GM12878 (cell line): ENCODE measurements at regions not wholly inside any gene's neighbourhood (a gene's known extent, or its start where the extent isn't known, plus 50 kb on each side); places are given as distances from the start of the nearest gene placed in this dataset.
A peak's percentile ranks its signal among the peaks of the same experiment; 100 is the strongest.

ENCODE experiments used
- ATAC-seq: fragments of 200-7000 bp; cut with Tn5 transposase; 3 replicates; pipeline ENCODE4 v1.9.1; 2020; ENCODE audit warnings: mild to moderate bottlenecking, moderate library complexity
- BruUV-seq: library from RNA; stranded (reverse); fragments of 400-500 nt; replicated peaks from 2 replicates; lab custom pipeline; 2021; lab: Mats Ljungman, UMichigan
- CTCF ChIA-PET: fragments of 300-600 bp; sonication (Branson Sonifier 250); formaldehyde crosslinking; extraction: SDS; loops from one replicate; lab custom pipeline; 2021; ENCODE audit warnings: inconsistent platforms; lab: Yijun Ruan, JAX
- POLR2A ChIA-PET: fragments of 350-600 bp; formaldehyde crosslinking; extraction: SDS; loops from one replicate; lab custom pipeline; 2021; ENCODE audit warnings: inconsistent platforms; lab: Charles Lee
- RAD21 ChIA-PET: fragments of 300-600 bp; sonication (Branson Sonifier 250); formaldehyde crosslinking; loops from one replicate; lab custom pipeline; 2023; ENCODE audit warnings: antibody characterized with exemption; ENCODE audit not compliant: unreplicated experiment; lab: Charles Lee
- SMC1A ChIA-PET: fragments of 300-600 bp; sonication (Branson Sonifier 250); formaldehyde crosslinking; loops from one replicate; lab custom pipeline; 2023; ENCODE audit not compliant: unreplicated experiment, uncharacterized antibody; lab: Charles Lee
- DNase-seq: peaks from one replicate; pipeline ENCODE4 v3.0.0-alpha.2; 2011; ENCODE audit warnings: low read depth, low spot score
- FAIRE-seq: peaks from 3 replicates; lab custom pipeline; 2011; peaks lifted over from hg19 to GRCh38; lab: Jason Lieb, UNC
- H2AFZ ChIP-seq: 2 replicates; pipeline ENCODE4 v1.6.0; 2011; ENCODE audit warnings: low read depth, low read length, control low read depth; ENCODE audit not compliant: control insufficient read depth
- H3K27ac ChIP-seq: 2 replicates; pipeline ENCODE4 v1.5.1; 2011; ENCODE audit warnings: control low read depth; ENCODE audit not compliant: control insufficient read depth, insufficient read depth
- H3K27me3 ChIP-seq, 2 experiments: replicated peaks in 1 of 2; 2 replicates each; pipeline versions ENCODE4 v1.6.0 to v1.6.1; 2011; ENCODE audit warnings: low read length in 1 of 2; ENCODE audit not compliant: control insufficient read depth in 2 of 2, insufficient read depth in 2 of 2
- H3K36me3 ChIP-seq, 2 experiments: 2 replicates each; pipeline ENCODE4 v1.5.1; 2011; ENCODE audit warnings: low read length in 1 of 2; ENCODE audit not compliant: control insufficient read depth in 2 of 2, insufficient read depth in 2 of 2
- H3K4me1 ChIP-seq: 2 replicates; pipeline ENCODE4 v1.6.1; 2011; ENCODE audit warnings: mild to moderate bottlenecking, low read length, moderate library complexity, mixed read lengths; ENCODE audit not compliant: control insufficient read depth, insufficient read depth
- H3K4me2 ChIP-seq: 2 replicates; pipeline ENCODE4 v1.6.0; 2011; ENCODE audit warnings: control low read depth; ENCODE audit not compliant: control insufficient read depth, insufficient read depth
- H3K4me3 ChIP-seq: fragments of 200-600 bp; sonication (generic); 2 replicates; pipeline ENCODE4 v1.5.1; 2016
- H3K79me2 ChIP-seq: 2 replicates; pipeline ENCODE4 v1.6.0; 2011; ENCODE audit warnings: low read length; ENCODE audit not compliant: control insufficient read depth, insufficient read depth
- H3K9ac ChIP-seq: 2 replicates; pipeline ENCODE4 v1.8.0; 2011; ENCODE audit warnings: low read length, control low read depth, mixed read lengths; ENCODE audit not compliant: control insufficient read depth, insufficient read depth
- H3K9me3 ChIP-seq: replicated peaks from 3 replicates; pipeline ENCODE4 v1.5.1; 2011; ENCODE audit warnings: mild to moderate bottlenecking, low read length; ENCODE audit not compliant: control insufficient read depth, insufficient read depth
- H4K20me1 ChIP-seq: 2 replicates; pipeline ENCODE4 v1.6.0; 2011; ENCODE audit not compliant: control insufficient read depth, insufficient read depth
- FOS ChIP-seq: IDR thresholded peaks from 3 replicates; pipeline ENCODE4 v1.6.1; 2011; ENCODE audit warnings: borderline replicate concordance; ENCODE audit not compliant: insufficient read length; ENCODE audit errors: extremely low read depth
- JUNB ChIP-seq: IDR thresholded peaks from 2 replicates; pipeline ENCODE4 v1.6.1; 2016; ENCODE audit warnings: antibody characterized with exemption, mild to moderate bottlenecking
- MEF2B ChIP-seq: fragments of 450-650 bp; IDR thresholded peaks from 2 replicates; pipeline ENCODE4 v1.6.1; 2018; ENCODE audit warnings: mild to moderate bottlenecking, moderate library complexity; ENCODE audit not compliant: partially characterized antibody, poor library complexity, severe bottlenecking
- TBL1XR1 ChIP-seq: IDR thresholded peaks from 2 replicates; pipeline ENCODE4 v1.6.1; 2012; ENCODE audit warnings: low read depth, low read length, improper control_type of control experiment
- ZSCAN29 ChIP-seq: fragments of 450-650 bp; IDR thresholded peaks from 2 replicates; pipeline ENCODE4 v1.6.1; 2017; ENCODE audit warnings: mild to moderate bottlenecking, moderate library complexity
- WGBS: methylation state at CpG from one replicate; pipeline ENCODE4 v1.1.6; 2016; ENCODE audit warnings: low lambda C conversion rate; ENCODE audit not compliant: insufficient replicate concordance, insufficient coverage; ENCODE audit errors: missing lambda C conversion rate; 5-methylcytosine and 5-hydroxymethylcytosine counted together
- in situ Hi-C: fragments of 300-500 bp; cut with MboI; formaldehyde crosslinking; loops from 9 replicates; pipeline ENCODE4 v1.14.3; 2018; ENCODE audit warnings: mixed read lengths
- intact Hi-C: fragments of 100-400 bp; cut with micrococcal nuclease; formaldehyde crosslinking; loops from one replicate; pipeline ENCODE4 v1.14.2; 2022; ENCODE audit not compliant: unreplicated experiment
- TF ChIP-seq, protein P1 (sequence below), 3 experiments: IDR thresholded peaks in 2 of 3; conservative IDR thresholded peaks in 1 of 3; 2 replicates each; pipeline ENCODE4 v1.5.1; 2011; ENCODE audit warnings: low read depth in 3 of 3, low read length in 3 of 3, mild to moderate bottlenecking in 3 of 3, control low read depth in 2 of 3, moderate library complexity in 2 of 3, inconsistent platforms in 1 of 3, mixed read lengths in 1 of 3; ENCODE audit not compliant: control insufficient read depth in 2 of 3, insufficient read depth in 1 of 3; ENCODE audit errors: extremely low read depth in 1 of 3

DNA sequence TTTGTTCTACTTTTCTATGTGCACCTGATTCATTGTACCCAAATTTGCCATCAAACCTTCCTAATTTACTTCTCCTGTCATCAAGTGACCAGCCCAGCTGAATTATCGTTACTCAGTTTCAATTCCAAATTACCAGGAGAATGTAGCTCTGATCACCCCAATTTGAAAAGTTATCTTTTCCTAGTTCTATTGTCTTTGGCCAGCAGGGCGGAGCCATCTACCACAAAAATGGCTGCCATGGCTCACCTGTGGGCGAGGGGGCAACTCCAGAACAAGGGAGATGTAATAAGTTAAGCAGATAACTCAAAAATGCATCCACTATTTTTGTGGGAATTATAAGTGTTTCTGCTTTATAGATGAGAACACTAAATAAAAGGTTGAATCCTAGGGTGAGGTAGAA lies 133.8 kb upstream of the MOCS2 start:
- H4K20me1 ChIP-seq: no peaks in the 10 kb centered on the region
- ChIA-PET CTCF (no interaction called here), SMC1A (no interaction called here), RAD21 (no interaction called here), POLR2A (no interaction called here)
- H3K79me2 ChIP-seq: no peaks in the 10 kb centered on the region
- TF ChIP-seq FOS (no peak), JUNB (no peak), ZSCAN29 (no peak), MEF2B (no peak), TBL1XR1 (no peak)
- TF ChIP-seq, protein P1, sequence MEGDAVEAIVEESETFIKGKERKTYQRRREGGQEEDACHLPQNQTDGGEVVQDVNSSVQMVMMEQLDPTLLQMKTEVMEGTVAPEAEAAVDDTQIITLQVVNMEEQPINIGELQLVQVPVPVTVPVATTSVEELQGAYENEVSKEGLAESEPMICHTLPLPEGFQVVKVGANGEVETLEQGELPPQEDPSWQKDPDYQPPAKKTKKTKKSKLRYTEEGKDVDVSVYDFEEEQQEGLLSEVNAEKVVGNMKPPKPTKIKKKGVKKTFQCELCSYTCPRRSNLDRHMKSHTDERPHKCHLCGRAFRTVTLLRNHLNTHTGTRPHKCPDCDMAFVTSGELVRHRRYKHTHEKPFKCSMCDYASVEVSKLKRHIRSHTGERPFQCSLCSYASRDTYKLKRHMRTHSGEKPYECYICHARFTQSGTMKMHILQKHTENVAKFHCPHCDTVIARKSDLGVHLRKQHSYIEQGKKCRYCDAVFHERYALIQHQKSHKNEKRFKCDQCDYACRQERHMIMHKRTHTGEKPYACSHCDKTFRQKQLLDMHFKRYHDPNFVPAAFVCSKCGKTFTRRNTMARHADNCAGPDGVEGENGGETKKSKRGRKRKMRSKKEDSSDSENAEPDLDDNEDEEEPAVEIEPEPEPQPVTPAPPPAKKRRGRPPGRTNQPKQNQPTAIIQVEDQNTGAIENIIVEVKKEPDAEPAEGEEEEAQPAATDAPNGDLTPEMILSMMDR (IDR thresholded peaks at IDR 0.05 in 2 of 3, conservative IDR thresholded peaks at IDR 0.05 in 1 of 3; ENCODE audit: control insufficient read depth in 2 of 3, extremely low read depth in 1 of 3, insufficient read depth in 1 of 3, low read depth in 3 of 3, low read length in 3 of 3): 0 out of 6 replicates have a peak, but pooled peaks of 1 of the 3 experiments have one; percentile 6
- intact Hi-C loops (no loop called here), in situ Hi-C loops (no loop called here)
- no peak overlapping the region for H2AFZ ChIP-seq
- FAIRE-seq (no peak), ATAC-seq (no peak), DNase-seq (no peak)
- H3K4me3 ChIP-seq: no peak overlapping the region
- no peaks in the 10 kb centered on the region for H3K4me1 ChIP-seq
- no peaks in the 10 kb centered on the region for H3K27me3 ChIP-seq
- no peaks in the 10 kb centered on the region for H3K9me3 ChIP-seq
- no TSS peak for BruUV-seq
- H3K4me2 ChIP-seq: no peak overlapping the region
- no peak overlapping the region for H3K9ac ChIP-seq
- 17% methylated on average over 3 of the region's 3 CpGs for WGBS
- no peaks in the 10 kb centered on the region for H3K36me3 ChIP-seq
- no peak overlapping the region for H3K27ac ChIP-seq
